NB4 (cell line): ENCODE measurements at regions not wholly inside any gene's neighbourhood (a gene's known extent, or its start where the extent isn't known, plus 50 kb on each side); places are given as distances from the start of the nearest gene placed in this dataset.
A peak's percentile ranks its signal among the peaks of the same experiment; 100 is the strongest.

Source experiments
- DNase-seq: peaks from one replicate; pipeline ENCODE4 v3.0.0; 2010; ENCODE audit warnings: low read depth
- H3K4me3 ChIP-seq: one replicate; pipeline ENCODE4 v1.5.1; 2011; ENCODE audit warnings: mild to moderate bottlenecking, low read depth, low read length, moderate library complexity
- MAX ChIP-seq: IDR thresholded peaks from 2 replicates; pipeline ENCODE4 v1.6.1; 2011; ENCODE audit warnings: low read depth, low read length
- MYC ChIP-seq: IDR thresholded peaks from 2 replicates; pipeline ENCODE4 v1.6.1; 2011; ENCODE audit warnings: low read depth, low read length
- POLR2A ChIP-seq: IDR thresholded peaks from 2 replicates; pipeline ENCODE4 v1.6.1; 2011; ENCODE audit warnings: mild to moderate bottlenecking; ENCODE audit not compliant: insufficient read length; ENCODE audit errors: extremely low read depth
- TF ChIP-seq, protein P1 (sequence below): IDR thresholded peaks from one replicate; pipeline ENCODE4 v1.5.1; 2012; ENCODE audit warnings: low read depth, low read length

- H3K4me3 ChIP-seq: no peak overlapping the region
- no peak for DNase-seq
- TF ChIP-seq MAX (no peak), POLR2A (no peak), MYC (no peak)
- TF ChIP-seq, protein P1, sequence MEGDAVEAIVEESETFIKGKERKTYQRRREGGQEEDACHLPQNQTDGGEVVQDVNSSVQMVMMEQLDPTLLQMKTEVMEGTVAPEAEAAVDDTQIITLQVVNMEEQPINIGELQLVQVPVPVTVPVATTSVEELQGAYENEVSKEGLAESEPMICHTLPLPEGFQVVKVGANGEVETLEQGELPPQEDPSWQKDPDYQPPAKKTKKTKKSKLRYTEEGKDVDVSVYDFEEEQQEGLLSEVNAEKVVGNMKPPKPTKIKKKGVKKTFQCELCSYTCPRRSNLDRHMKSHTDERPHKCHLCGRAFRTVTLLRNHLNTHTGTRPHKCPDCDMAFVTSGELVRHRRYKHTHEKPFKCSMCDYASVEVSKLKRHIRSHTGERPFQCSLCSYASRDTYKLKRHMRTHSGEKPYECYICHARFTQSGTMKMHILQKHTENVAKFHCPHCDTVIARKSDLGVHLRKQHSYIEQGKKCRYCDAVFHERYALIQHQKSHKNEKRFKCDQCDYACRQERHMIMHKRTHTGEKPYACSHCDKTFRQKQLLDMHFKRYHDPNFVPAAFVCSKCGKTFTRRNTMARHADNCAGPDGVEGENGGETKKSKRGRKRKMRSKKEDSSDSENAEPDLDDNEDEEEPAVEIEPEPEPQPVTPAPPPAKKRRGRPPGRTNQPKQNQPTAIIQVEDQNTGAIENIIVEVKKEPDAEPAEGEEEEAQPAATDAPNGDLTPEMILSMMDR: no peak
Observed at GRCh38 chr5:103667068-103667467, 104.5 kb upstream of the NUDT12 start.

- no peak overlapping the region for H3K4me3 ChIP-seq
- DNase-seq: no peak
- TF ChIP-seq POLR2A (no peak), MAX (no peak), MYC (no peak)
- TF ChIP-seq, protein P1: no peak
Observed at GRCh38 chr5:103657301-103657700, 94.7 kb upstream of the NUDT12 start.

DNA sequence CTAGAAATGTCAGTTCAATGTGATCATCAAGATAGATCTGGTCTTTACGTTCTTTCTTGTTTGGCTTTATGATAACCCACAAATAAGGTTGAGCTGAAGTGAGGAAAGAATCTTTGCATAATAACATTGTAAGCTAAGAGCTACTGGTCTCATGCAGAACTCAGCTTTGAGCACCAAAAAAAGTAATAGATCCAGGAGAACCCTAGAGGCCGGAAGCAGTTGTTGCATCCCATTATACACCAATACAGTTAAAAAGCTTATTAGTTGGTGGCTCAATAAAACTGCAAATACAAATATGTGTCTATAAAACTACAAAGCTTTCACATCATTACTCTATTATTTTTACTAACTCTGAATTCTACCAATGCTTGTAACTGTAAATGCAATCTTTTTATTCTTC lies 85.5 kb upstream of the NUDT12 start:
- no peak overlapping the region for H3K4me3 ChIP-seq
- TF ChIP-seq MYC (no peak), POLR2A (no peak)
- TF ChIP-seq, protein P1: peak; percentile 2
- no peak for DNase-seq

DNA sequence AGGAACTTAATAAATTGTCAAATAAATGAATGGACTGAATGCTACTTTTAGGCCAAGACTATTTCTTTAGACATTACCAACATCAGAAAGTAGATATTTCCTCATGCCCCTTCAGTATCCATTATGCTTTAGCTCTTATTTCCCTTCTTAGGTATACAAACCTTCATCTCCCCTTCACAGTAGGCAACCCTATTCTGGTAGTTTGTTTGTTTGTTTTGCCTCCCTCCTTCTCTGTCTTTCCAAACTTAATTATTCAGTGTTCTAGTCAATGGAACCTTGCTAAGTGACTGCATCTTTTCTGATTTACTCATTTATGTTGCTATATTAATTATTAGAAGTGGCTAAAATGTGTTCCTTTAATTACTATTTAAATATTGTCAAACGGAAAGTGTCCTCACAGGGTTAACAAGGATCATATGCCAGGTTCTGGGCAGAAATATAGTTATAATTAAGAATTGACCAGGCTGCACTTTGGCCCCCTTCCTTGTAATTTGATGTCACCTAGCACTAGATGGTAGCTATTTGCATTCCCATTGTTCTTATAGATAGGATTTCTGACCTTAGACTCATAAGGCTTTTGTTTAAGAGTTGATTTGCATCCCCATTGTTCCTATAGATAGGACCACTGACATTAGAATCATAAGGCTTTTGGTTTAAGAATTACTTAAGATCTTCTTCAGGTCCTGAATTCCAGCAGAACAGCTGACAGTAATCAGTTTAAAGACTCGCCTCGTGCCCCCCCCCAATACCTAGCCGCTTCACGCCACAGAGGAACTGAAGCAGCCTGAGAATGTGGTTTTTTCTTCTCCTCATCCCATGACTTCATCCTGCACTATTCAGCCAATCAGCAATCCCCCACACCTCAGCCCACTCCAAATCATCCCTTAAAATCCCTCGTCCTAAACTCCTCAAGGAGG lies 84.4 kb upstream of the NUDT12 start:
- no peak for DNase-seq
- TF ChIP-seq MYC: no peak
- TF ChIP-seq POLR2A: no peak
- no peak for TF ChIP-seq MAX
- TF ChIP-seq, protein P1: no peak

GRCh38 chr5:103645816-103646215 lies 83.2 kb upstream of the NUDT12 start:
- H3K4me3 ChIP-seq: no peak overlapping the region
- no peak for DNase-seq
- TF ChIP-seq MAX (no peak), MYC (no peak), POLR2A (no peak)
- TF ChIP-seq, protein P1: no peak

More for the DNA sequence above, 84.4 kb upstream of the NUDT12 start:
- no peak overlapping the region for H3K4me3 ChIP-seq
